Stimulated activated CD4-positive, alpha-beta T cell treated with anti-CD3 and anti-CD28 coated beads, Interleukin-2, amount 100 ng/mL, for 48 hours (primary cell): ENCODE measurements at regions not wholly inside any gene's neighbourhood (a gene's known extent, or its start where the extent isn't known, plus 50 kb on each side); places are given as distances from the start of the nearest gene placed in this dataset.
A peak's percentile ranks its signal among the peaks of the same experiment; 100 is the strongest.
"Not testable (repeated sequence)": the region's sequence is repeated elsewhere in the genome, so short reads cannot be mapped to it uniquely, and the experiment has no call there.

Source experiments
- DNase-seq, 2 donors: peaks; one replicate each; pipeline ENCODE4 v3.0.0-alpha.2; 2020

DNA sequence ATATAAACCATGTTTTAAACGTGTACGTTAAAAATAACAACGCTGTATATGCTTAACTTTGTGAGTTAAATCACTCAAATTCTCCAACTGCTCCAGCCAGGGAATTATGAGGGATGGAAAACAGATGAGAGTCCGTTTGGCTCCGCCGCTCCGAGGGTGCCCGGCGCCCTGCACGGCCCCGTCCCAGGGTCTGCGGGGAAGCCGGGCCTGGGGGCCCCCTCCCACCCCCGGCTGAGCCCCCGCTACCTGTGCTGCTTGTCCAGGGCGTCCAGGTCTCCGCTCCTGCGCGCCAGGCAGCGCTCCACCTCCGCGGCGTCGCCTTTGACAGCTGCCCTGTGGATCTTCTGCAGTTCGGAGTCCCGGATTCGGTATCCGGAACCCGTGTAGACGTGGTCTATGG lies 415.5 kb downstream of the FOXD4L4 start:
- not testable (repeated sequence) for DNase-seq

DNA sequence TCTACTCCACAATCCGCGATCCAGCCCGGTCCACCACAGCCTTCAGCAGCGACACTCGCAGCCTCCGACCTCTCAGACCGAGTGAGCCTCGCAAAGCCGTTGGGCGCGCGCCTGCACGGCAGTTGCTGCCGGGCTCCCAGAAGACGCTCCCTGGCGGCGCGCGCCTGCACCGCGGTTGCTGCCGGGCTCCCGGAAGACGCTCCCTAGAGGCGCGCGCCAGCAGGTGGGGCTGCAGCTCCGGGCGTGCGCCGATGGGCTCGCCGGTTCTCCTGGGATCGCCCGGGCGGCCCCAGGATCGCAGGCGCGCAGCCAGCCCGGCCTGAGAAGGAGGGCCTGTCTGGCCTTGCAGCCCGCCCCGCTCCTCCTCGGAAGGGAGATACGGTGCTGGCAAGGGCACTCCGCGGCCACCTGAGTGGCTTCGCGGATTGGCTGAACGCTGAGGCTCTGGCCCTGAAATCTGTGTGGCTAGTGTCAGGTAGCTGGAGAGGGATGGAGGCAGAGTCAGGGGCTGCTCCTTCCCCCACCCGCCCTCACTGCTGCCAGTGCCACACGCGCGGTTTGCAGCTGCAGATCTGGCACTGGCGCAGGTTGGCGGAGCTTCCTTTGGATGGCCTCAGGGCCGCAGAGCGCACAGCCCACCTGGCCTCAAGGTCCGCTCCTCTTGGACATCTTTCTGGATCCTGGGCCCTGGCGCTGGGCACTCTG lies 416.2 kb downstream of the FOXD4L4 start:
- DNase-seq: peak; percentile 26 to 39

DNA sequence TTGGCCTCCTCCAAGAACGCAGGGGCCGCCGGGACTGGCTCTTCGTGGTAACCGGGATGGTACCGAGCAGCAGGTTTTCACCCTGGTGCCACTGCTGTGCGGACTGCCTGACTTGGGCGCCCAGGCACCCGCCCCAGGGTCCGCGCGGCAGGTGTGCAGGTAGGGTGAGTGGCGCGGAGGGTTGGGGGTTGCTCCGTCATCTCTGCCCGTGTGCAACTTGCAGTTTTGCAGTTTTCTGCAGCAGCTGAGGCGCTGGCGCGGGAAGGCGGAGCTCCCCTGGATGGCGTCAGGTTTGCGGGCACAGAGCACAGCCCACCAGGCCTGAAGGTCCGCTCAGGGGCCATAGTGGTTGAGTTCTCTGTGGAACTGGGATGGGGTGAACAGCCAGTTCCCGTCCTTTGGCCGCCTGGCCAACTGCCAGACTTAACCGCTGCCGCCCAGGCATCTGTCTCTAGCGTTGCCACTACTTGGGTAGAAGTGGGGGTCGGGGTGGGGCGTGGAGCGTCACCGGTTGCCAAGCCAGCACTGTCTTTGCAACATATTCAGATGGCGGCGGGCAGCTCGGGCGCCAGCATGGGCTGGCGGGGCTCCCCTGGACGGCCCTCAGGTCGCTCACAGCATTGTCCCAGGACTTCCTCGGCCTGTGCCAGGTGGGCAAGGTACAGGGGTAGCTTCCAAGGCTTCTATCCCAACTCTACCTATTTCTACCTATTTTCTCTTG lies 417.2 kb downstream of the FOXD4L4 start:
- DNase-seq: peak in 1 of 2 donors; percentile 0

DNA sequence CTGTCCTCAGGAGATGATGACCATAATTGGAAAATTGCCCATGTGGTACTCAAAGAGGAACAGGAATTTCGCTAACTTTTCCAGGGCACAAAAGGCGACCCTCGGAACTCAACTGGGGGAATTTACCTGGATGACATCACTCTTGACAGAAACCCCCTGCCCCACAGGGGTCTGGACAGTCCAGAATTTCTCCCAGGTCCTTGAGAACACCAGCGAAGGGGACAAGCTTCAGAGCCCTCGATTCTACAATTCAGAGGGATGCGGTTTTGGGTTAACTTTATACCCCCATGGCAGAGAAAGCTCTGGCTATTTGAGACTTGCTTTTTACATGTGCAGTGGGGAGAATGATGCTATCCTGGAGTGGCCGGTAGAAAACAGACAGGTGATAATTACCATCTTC lies 445.4 kb downstream of the FOXD4L4 start:
- not testable (repeated sequence) for DNase-seq

DNA sequence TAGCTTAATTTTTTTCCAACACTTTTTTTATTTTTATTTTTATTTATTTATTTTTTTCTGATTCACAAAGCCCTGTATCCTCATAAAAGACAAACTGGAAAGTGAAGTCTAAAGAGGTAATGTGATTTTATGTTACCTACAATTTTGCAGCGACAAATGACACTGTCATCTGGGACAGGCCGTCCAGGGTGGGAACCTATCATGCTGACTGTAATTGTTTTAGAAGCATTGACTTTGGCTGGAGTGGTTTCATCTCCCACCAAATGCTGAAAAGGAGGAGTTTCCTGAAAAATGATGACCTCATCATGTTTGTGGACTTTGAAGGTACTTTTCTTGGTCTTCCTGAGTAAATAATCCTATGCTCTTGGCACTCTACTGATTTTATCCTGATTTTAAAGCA lies 446.7 kb downstream of the FOXD4L4 start:
- not testable (repeated sequence) for DNase-seq

DNA sequence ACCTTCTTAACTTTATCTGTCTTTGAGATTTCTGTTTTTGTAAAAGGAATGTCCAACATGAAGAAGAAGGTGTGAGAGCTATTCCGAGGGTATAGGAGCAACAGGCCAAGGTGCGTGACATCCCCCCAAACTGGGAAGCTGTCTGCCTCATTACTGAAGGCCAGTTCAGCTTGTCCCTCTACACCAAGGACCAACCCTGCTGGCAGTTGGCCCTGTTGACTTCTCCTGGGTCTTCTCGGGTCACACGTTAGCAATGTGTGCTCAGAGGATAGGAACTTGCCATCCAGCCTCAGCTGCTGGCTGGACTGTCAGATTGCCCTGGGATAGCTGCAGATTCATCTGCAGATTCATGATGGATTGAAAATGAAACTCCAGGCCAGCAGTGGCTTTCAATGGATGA lies 460.3 kb downstream of the FOXD4L4 start:
- not testable (repeated sequence) for DNase-seq

DNA sequence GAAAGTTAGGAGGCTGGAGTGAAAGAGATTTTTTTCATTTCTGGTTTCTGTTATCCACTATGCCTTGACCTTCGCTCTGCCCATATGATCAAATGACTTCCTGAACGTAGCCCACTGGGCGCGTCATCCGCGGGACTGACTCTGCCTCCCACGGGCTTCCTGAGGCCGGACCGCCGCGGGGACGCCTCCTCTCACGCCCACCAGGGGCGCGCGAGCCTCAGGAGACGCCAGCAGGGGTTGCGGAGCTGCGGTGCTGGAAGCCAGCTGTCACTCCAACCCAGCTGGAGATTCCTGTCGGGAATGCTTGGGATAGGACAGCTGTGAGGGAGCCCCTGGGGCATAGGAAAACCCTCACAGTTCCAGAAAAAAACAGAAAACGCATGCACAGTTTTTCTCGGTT lies 461.5 kb downstream of the FOXD4L4 start:
- DNase-seq: not testable (repeated sequence)

DNA sequence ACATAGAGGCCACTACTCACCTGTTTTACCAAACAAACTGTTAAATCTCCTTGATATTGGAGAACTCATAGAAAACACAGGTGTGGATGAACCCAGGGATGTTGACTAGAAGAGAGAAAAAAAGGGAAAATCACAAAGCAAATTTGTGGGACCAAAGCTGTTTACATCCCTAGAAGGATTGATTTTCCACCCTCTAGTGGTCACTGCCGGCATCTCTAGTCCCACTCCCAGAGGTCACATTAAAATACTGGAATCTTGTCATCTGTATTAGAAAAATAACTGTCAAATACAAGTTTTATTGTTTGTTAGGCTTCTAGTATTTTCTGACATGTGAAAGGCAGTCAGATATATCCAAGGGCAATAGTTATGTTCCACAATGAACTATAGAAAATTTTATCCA lies 469.7 kb downstream of the FOXD4L4 start:
- DNase-seq: not testable (repeated sequence)

DNA sequence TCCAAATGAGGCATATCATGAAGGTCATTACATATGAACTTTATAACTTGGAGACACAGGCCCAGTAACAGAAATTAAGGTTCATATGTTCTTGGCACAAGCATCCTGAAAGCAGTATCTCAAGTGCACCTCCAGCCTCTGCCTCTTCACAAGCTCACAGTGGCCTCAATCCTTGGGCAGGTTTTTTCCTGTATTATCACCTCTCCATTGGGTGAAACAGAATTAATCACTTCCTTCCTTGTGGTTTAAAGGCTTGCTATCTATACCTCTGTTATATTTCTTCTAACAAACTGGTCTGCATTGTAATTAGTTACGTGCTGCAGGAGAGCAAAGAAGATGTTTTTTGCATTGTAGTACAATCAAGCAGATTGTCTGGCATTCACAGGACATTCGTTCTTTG lies 471.0 kb downstream of the FOXD4L4 start:
- not testable (repeated sequence) for DNase-seq

DNA sequence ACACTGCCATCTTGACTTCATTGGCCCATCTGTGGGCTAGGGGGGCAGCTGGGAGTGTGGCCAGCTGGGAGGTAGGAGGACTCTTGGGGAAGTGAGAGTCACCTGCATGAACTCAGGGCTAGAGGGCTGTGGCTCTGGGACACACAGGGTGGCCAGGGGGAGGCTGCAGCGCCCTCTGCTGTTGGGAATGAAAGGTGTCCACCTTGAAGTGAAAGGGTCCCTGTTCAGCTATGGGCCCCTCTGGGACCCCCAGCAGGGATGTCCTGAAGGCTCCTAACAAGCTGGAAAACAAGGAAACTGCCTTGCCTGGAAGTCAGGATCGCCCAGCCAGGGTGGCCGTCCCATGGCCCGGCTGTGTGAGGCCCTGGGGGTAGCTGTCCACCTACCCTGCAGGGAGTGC lies 507.8 kb downstream of the FOXD4L4 start:
- DNase-seq: not testable (repeated sequence)

DNA sequence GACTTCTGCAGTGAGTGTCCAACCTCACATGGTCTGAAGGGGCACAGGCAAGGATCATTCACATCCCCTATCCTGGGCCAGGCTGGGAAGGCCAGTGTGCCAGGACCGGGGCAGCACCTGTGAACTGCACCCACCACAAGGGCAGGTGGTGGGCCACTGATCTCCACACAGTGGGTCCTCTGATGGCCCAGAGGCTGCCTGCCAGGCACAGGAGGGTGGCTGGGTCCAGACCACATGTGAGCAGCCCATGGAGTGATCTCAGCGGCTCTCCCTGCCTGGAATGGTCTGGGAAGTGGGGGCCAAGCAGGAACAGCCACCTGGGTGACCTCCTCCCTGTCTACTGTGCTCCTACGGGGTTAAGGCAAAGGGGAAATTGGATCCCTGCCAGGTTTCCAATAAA lies 508.5 kb downstream of the FOXD4L4 start:
- not testable (repeated sequence) for DNase-seq

DNA sequence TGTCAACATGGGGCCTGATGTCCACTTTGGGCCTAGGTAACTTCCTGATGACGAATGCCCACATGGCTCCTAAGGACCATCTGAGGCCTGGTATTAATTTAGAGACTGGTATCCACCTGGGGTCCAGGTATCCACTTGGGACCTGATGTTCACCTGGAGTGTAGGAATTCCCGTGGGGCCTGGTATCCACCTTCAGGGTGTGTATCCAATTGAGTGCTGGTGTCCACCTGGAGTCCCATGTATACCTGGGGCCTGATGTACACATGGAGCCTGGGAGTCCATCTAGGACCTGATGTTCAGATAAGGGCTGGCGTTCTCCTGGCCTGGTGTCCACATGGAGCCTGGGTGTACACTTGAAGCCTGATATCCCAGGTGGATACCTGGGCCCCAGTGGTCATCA lies 520.6 kb downstream of the FOXD4L4 start:
- DNase-seq: not testable (repeated sequence)

DNA sequence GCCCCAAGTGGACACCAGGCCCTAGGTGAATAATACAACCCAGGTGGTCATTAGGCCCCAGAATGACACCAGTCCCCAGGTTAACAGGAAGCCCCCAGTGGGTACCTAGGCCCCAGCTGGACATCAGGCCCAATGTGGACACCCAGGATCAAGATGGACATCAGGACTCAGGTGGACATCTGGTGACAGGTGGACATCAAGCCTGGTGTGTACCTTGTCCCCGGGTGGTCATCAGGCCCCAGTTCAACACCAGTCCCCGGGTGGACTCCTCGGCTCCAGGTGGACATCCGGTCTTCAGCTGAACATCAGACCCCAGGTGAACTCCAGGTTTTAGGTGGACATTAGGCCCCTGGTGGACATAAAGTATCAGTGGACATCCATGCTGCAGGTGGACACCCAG lies 524.6 kb downstream of the FOXD4L4 start:
- DNase-seq: not testable (repeated sequence)

DNA sequence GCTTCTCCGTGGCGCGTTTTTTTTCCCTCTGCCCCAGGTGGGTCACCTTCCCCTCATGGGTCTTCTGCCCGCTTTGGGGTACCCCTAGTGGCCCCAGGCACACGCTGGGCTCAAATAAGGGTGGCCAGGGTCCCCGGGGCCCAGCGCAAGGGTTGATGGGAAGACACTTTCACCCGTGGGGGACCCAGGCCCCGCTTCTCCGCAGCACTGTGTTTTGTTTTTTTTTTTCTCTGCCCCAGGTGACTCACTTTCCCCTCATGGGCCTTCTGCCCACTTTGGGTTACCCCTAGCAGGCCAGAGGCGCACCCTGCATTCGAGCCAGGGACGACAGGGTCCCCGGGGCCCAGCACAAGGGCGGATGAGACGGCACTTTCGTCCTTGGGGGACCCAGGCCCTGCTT lies 526.7 kb downstream of the FOXD4L4 start:
- not testable (repeated sequence) for DNase-seq

DNA sequence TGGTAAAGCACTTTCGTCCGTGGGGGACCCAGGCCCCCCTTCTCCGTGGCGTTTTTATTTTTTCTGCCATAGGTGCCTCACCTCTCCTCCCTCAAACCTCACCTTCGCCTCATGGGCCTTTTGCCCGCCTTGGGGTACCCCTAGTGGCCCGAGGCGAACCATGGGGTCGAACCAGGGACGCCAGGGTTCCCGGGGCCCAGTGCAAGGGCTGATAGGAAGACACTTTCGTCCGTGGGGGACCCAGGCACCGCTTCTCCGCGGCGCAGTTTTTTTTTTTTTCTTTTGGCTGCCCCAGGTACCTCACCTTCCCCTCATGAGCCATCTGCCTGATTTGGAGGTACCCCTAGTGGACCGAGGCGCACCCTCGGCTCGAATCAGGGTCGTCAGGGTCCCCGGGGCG lies 527.8 kb downstream of the FOXD4L4 start:
- not testable (repeated sequence) for DNase-seq

DNA sequence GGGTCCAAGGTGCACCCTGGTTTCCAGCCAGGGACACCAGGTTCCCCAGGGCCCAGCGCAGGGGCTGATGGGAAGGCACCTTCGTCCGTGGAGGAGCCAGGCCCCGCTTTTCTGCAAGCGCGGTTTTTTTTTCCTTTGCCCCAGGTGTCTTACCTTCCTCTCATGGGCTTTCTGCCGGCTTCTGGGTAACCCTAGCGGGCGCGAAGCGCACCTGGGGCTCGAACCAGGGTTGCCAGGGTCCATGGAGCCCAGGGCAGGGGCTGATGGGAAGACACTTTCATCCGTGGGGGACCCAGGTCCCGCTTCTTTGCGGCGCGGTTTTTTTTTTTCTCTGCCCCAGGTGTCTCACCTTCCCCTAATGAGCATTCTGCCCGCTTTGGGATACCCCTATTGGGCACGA lies 529.3 kb downstream of the FOXD4L4 start:
- DNase-seq: not testable (repeated sequence)

DNA sequence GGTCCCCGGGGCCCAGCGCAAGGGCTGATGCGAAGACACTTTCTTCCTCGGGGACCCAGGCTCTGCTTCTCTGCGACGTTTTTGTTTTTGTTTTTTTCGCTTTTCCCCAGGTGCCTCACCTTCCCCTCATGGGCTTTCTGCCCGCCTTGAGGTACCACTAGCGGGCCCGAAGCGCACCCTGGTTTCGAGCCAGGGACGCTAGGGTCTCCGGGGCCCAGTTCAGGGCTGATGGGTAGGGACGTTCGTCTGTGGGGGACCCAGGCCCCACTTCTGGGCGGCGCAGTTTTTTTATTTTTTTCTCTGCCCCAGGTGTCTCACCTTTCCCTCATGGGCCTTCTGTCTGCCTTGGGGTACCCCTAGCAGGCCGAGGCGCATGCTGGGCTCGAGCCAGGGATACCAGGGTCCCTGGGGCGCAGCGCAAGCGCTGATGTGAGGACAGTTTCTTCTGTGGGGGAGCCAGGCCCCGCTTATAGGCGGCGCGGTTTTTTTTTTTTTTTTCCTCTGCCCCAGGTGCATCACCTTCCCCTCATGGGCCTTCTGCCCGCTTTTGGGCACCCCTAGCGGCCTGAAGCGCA lies 530.0 kb downstream of the FOXD4L4 start:
- not testable (repeated sequence) for DNase-seq

DNA sequence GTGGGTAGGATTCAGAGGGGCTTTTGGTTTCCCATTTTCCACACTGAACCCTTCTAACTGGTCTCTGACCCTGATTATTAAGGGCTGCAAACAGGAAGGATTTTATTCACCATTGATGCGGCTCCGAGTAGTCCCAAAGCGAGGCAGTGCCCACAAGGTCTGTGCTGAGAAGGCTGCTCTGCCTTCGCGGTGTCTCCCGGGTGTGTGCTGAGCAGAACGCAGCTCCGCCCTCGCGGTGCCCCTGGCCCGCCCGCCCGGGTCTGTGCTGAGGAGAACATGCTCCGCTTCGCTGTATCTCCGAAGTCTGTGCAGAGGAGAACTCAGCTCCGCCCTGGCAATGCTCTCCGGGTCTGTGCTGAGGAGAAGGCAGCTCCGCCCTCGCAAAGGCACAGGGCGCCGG lies 530.7 kb downstream of the FOXD4L4 start:
- DNase-seq: not testable (repeated sequence)

DNA sequence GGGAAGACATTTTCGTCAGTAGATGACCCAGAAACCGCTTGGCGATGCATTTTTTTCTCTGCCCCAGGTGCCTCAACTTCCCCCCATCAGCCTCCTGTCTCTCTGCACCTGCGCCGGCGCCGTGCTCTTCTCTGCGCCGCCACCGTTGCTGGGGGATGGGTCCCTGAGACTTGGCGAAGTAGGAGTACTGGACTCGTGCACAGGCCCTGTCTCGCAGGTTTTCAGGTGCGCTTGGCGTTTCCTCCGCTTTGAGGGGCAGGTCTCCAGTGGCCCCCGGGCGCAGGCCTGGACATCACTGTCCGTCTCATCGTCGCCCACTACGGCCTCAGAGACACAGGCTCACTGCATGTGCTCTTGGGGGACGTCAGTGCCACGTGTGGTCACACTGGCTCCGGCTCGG lies 532.1 kb downstream of the FOXD4L4 start:
- not testable (repeated sequence) for DNase-seq

DNA sequence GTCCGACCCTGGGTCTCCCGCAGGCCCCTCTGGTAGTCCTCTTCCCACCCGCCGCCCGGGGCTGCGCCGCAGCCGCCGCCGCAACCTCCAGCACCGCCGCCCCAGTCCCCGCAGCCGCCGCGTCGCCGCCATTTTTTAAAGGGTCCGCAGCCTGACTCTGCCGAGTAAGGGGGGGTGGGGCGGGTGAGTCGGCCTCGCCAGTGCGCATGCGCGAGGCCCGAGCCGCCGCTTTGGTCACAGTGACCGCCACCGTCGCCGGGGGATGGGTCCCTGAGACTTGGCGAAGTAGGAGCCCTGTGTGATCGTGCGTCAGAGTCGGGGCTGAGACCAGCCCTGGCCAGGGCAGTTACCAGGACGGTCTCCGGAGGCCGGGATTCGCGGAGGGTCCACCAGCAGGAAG lies 532.8 kb downstream of the FOXD4L4 start:
- peak; percentile 13 to 64 for DNase-seq

DNA sequence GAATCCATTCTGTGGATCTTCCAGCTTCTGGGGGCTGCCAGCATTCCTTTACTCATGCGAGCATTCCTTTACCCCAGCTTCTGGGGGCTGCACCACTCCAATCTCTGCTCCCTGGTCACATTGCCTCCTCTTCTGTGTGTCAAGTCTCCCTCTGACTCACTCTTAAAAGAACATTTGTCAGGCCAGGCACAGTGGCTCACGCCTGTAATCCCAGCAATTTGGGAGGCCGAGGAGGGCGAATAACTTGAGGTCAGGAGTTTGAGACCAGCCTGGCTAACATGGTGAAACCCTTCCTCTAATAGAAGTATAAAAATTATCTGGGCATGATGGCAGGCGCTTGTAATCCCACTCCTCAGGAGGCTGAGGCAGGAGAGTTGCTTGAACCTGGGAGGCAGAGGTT lies 541.9 kb downstream of the FOXD4L4 start:
- DNase-seq: not testable (repeated sequence)
